ENCODE measurements at regions not wholly inside any gene's neighbourhood (a gene's known extent, or its start where the extent isn't known, plus 50 kb on each side); places are given as distances from the start of the nearest gene placed in this dataset.

GRCh38 chr2:111706481-111707001 is 177.5 kb downstream of the ANAPC1 start:
- BruUV-seq (replicated peaks) = no TSS peak
- no peak overlapping the region for H4K5ac ChIP-seq (ENCODE audit: low read depth, low read length)
- peaks cover 39% of the 10 kb centered on the region for H3K27me3 ChIP-seq (ENCODE audit: control insufficient read depth, insufficient read depth, low read length)
- intact Hi-C loops (cut with micrococcal nuclease) (no loop called here), dilution Hi-C loops (cut with HindIII; ENCODE audit: low sequenced_read_pairs, unreplicated experiment) (no loop called here), in situ Hi-C loops (cut with MboI; ENCODE audit: low sequenced_read_pairs) (loop anchor here (25.0 kb wide), 1 partner anchor 894 kb away; no protein-coding TSS in a partner anchor)
- H3K4me2 ChIP-seq (ENCODE audit: low read depth, low read length) = no peak overlapping the region
- H3K9ac ChIP-seq (ENCODE audit: low read depth, low read length) = no peak overlapping the region
- no peak overlapping the region for H2BK5ac ChIP-seq (ENCODE audit: low read depth, low read length, poor library complexity, severe bottlenecking)
- H2BK20ac ChIP-seq (ENCODE audit: low read depth, low read length) = no peak overlapping the region
- H3K27ac ChIP-seq (ENCODE audit: insufficient read depth, low read length) = no peak overlapping the region
- 92% methylated on average over 6 of the region's 9 CpGs; no CpG with 5 or more reads in 1 of the 2 experiments for WGBS, 2 experiments (ENCODE audit: extremely low coverage in 2 of 2, insufficient read length in 1 of 2)
- H3K9me3 ChIP-seq (ENCODE audit: control insufficient read depth, insufficient read depth, low read length) = no peaks in the 10 kb centered on the region
- no peak overlapping the region for H4K8ac ChIP-seq (ENCODE audit: low read depth in 2 of 2, low read length in 2 of 2)
- CTCF ChIA-PET = interaction anchor here (1.4 kb wide), 1 partner anchor 15 kb away, joined by 3 read pairs; no protein-coding TSS in a partner anchor
- POLR2A ChIA-PET (ENCODE audit: unreplicated experiment) = interaction anchor here (0.6 kb wide), 1 partner anchor 17 kb away, joined by 3 read pairs; no protein-coding TSS in a partner anchor
- no peaks in the 10 kb centered on the region for H3K36me3 ChIP-seq (ENCODE audit: control insufficient read depth, insufficient read depth, low read length)
- H2AK5ac ChIP-seq (ENCODE audit: low read depth, low read length) = no peak overlapping the region
- H3K56ac ChIP-seq (ENCODE audit: extremely low read depth, insufficient read depth, low read length) = no peak overlapping the region
- H4K91ac ChIP-seq (ENCODE audit: insufficient read depth, low read depth, low read length) = no peak overlapping the region
- peaks cover 2% of the 10 kb centered on the region; the same call in 1 of the 2 replicates for H3K9me1 ChIP-seq (ENCODE audit: insufficient read depth, low read length)
- peaks cover 15% of the 10 kb centered on the region for H3K4me1 ChIP-seq (ENCODE audit: control insufficient read depth, insufficient read depth, low read length)
- no peak overlapping the region for H2BK120ac ChIP-seq (ENCODE audit: low read depth, low read length)
- peaks cover 0 to 3% of the 10 kb centered on the region in 2 experiments; a peak in 1 of 4 replicates for H3K79me1 ChIP-seq (ENCODE audit: low read depth in 1 of 2, low read length in 2 of 2)
- H2BK15ac ChIP-seq (ENCODE audit: low read depth, low read length) = no peak overlapping the region
- no peak overlapping the region; the same call in 1 of the 2 replicates for H3K4ac ChIP-seq (ENCODE audit: low read depth, low read length)
- H4K20me1 ChIP-seq (ENCODE audit: insufficient read depth, low read length) = peaks cover 9% of the 10 kb centered on the region; the same call in 1 of the 2 replicates
- no peak overlapping the region for H3K18ac ChIP-seq (ENCODE audit: low read depth, low read length)
- no peak for TF ChIP-seq RFX5 (IDR thresholded peaks at IDR 0.05; ENCODE audit: low read depth, low read length)
- TF ChIP-seq RAD21 (IDR thresholded peaks at IDR 0.05; ENCODE audit: low read length) = no peak
- TF ChIP-seq CHD1 (IDR thresholded peaks at IDR 0.05; ENCODE audit: low read depth, low read length) = no peak
- no peak for TF ChIP-seq BHLHE40 (IDR thresholded peaks at IDR 0.05; ENCODE audit: low read depth, low read length)
- TF ChIP-seq SMC3 (IDR thresholded peaks at IDR 0.05; ENCODE audit: low read depth, low read length) = no peak
- no peak for TF ChIP-seq CEBPB (IDR thresholded peaks at IDR 0.05; ENCODE audit: low read depth, low read length)
- TF ChIP-seq NFE2L2 (IDR thresholded peaks at IDR 0.05; ENCODE audit: low read depth, low read length) = no peak
- TF ChIP-seq USF2 (IDR thresholded peaks at IDR 0.05; ENCODE audit: low read depth, low read length) = no peak
- no peak for TF ChIP-seq ELK1 (IDR thresholded peaks at IDR 0.05; ENCODE audit: borderline replicate concordance, low read depth, low read length)
- TF ChIP-seq CTCF (conservative IDR thresholded peaks at IDR 0.05; ENCODE audit: low read depth, low read length) = no peak
- no peak for TF ChIP-seq RCOR1 (IDR thresholded peaks at IDR 0.05; ENCODE audit: insufficient replicate concordance, low read length)
- no peak for TF ChIP-seq FOS (IDR thresholded peaks at IDR 0.05; ENCODE audit: low read depth, low read length)
- no peak for TF ChIP-seq MXI1 (IDR thresholded peaks at IDR 0.05; ENCODE audit: borderline replicate concordance, low read depth, low read length)
- TF ChIP-seq MAZ (IDR thresholded peaks at IDR 0.05; ENCODE audit: borderline replicate concordance, low read depth, low read length) = no peak
- no peak for TF ChIP-seq MAFK (IDR thresholded peaks at IDR 0.05; ENCODE audit: low read depth, low read length)
- no peak for TF ChIP-seq POLR2A (IDR thresholded peaks at IDR 0.05; ENCODE audit: low read depth, low read length)
- DNase-seq = no peak
- H2AK9ac ChIP-seq (replicated peaks; ENCODE audit: low read depth, low read length, poor library complexity) = no peak overlapping the region
- no peak overlapping the region for H2AFZ ChIP-seq (replicated peaks; ENCODE audit: low read length, poor library complexity)
- no peak overlapping the region for H3K14ac ChIP-seq (replicated peaks; ENCODE audit: low read depth, low read length)
- H3K23ac ChIP-seq (ENCODE audit: low read depth, low read length) = no peak overlapping the region
- ATAC-seq (ENCODE audit: low read depth) = no peak
- no peak overlapping the region for H3K4me3 ChIP-seq (ENCODE audit: insufficient read depth, low read depth, low read length)
